Lung microvascular endothelial cell (primary cell): ENCODE measurements at regions not wholly inside any gene's neighbourhood (a gene's known extent, or its start where the extent isn't known, plus 50 kb on each side); places are given as distances from the start of the nearest gene placed in this dataset.
"Not testable (repeated sequence)": the region's sequence is repeated elsewhere in the genome, so short reads cannot be mapped to it uniquely, and the experiment has no call there.

Experiments used
- DNase-seq, 2 donors: peaks; one replicate each; pipeline versions ENCODE4 v3.0.0 to v3.0.0-alpha.2; 2010; ENCODE audit warnings: low read depth in 2 of 2

- DNase-seq: no peak
These were observed 171.6 kb upstream of the NPSR1 start for GRCh38 chr7:34486371-34486770.

DNA sequence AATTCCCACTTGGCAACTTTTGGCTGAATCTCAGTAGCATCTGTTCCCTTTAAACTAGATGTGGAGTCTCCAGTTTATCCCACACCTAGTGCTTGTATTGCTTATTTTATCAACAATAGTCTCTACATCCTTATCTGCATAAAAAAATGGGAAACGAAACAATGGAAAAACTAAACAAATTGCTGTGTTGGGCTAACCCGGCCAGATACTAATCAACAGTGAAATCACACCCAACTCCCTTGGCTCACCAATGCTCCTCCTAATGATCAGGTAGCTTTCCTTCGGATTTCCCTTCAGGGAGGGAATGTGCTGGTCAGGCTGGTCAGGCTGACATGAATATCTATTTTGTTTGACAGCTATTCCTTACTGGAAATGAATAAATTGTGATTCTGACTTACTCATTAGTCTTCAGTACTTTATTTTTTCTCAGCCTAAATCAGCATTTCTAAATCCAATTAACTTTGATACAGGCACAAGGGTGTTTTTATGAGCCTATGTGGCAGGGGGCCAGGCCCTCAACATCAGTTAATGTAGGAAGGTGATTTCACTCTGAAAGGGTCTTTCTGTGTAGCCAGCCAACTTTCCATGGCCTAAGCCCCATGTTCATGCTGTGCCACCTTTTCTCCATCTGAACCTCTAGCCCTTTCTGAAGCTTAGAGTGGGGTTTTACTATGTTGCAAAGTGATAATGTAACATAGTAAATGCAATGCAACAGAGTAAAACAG lies 170.5 kb upstream of the NPSR1 start:
- DNase-seq: no peak

GRCh38 chr7:34488766-34489165 lies 169.3 kb upstream of the NPSR1 start:
- DNase-seq: no peak

DNA sequence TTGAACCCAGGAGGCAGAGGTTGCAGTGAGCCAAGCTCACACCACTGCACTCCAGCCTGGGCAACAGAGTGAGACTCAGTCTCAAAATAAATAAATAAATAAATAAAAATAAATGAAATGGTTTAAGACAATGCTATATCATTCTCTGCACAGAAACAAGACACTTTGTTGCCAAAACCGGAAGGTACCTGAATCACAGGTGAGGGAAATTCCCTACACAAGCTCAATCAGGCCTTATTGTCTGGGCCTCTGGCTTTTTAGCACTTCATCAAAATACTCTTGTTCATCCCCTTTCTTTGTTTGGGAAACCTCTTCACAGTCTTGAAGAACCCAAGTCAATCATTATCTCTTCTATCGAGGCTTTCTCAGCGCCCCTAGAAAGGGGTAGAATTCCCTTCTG lies 166.1 kb upstream of the NPSR1 start:
- no peak for DNase-seq

DNA sequence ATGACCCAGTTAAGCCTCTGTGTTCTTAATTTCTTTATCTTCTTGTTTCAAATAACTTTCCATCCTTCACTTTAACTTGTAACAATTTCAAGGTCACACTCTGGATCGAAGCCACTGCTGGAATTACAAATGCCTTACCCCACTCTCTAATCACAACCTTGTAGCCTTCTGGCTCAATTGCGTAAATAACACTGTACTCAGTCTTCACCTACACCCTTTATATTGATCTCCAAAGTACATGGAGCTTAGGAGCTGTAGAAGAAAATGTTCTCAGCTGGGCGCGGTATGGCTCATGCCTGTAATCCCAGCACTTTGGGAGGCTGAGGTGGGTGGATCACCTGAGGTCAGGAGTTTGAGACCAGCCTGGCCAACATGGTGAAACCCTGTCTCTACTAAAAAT lies 164.3 kb upstream of the NPSR1 start:
- no peak for DNase-seq

- no peak for DNase-seq
These were observed 160.8 kb upstream of the NPSR1 start for GRCh38 chr7:34497153-34497777.

- DNase-seq: no peak
These were observed 156.9 kb upstream of the NPSR1 start for GRCh38 chr7:34501156-34501555.

DNA sequence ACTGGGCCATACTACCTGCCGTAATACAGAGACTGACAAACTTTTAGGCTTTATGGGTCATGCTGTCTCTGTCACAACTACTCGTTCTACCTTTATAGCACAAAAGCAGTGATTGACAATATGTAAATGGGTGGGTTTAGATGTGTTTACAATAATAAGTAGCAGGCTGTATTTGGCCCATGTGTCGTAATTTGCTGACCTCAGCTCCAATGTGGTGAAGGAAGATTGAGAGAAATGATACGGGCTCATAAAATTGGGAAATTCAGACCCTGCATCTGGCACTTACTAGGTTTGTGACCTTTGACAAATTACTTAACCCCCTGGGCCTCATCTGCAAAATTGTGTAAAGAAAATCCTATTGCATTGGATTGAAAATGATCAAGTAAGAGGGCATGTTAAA lies 150.8 kb upstream of the NPSR1 start:
- DNase-seq: no peak

- peak in 1 of 2 donors; percentile 4 for DNase-seq
These were observed 134.6 kb upstream of the NPSR1 start for GRCh38 chr7:34523226-34523918.

- no peak for DNase-seq
These were observed 127.8 kb upstream of the NPSR1 start for GRCh38 chr7:34530259-34530658.

DNA sequence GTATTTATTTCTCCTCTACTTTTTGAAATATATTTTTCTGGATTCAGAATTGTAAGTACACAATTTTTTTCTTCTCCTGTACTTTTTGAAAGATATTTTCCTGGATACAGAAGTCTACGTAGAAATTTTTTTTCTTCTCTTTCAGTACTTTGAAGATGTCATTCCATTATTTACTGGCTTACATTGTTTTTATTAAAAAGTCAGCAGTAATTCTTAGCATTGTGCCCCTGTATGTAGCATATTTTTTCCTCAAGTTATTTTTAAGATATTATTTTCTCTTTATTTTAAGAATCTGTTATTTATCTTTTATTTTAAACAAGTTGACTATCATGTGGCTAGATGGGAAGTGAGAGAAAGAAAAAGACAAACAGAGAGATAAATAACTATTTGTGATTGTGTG lies 119.0 kb upstream of the NPSR1 start:
- DNase-seq: no peak

GRCh38 chr7:34544621-34545020 lies 113.4 kb upstream of the NPSR1 start:
- no peak for DNase-seq

GRCh38 chr7:34550996-34551395 lies 107.0 kb upstream of the NPSR1 start:
- DNase-seq: no peak

- no peak for DNase-seq
These were observed 105.5 kb upstream of the NPSR1 start for GRCh38 chr7:34552502-34552901.

GRCh38 chr7:34558022-34558421 lies 100.0 kb upstream of the NPSR1 start:
- no peak for DNase-seq

DNA sequence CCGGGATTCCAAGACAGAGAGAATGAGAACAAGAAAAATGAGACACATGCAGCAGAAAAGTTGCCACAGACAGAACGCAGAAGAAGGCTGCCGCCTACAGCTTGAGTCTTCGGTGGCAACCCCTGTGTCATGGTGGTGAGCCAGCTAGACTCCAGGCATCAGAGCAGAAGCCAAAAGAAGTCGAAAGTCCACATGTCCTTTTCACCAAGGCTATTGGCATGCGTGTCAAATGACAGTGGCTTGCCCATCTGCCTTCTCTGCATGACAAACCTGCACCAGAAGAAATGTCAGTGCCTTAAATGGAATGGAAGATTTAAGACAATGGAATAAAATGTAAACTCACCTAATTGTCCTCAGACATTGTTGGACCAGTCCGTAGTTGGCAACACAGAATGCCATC lies 93.9 kb upstream of the NPSR1 start:
- no peak for DNase-seq

DNA sequence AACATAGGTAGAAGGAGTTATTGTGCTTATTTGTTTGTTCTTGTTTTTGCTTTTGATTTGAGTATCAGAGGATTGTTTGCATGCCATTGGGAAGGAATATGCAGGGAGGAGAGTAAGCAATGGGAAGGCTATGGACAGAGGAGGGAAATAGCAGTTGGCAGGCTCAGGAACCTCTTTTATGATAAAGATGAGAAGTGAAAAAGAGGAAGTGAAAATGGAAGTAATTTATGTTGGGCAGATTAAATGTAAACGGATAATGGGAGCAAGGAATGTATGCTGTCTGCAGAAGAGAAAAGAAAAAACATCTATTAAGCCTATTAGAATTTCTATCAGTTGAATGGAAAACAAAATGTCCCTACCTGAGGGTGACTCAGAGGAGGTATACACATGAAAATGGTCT lies 90.1 kb upstream of the NPSR1 start:
- DNase-seq: no peak

DNA sequence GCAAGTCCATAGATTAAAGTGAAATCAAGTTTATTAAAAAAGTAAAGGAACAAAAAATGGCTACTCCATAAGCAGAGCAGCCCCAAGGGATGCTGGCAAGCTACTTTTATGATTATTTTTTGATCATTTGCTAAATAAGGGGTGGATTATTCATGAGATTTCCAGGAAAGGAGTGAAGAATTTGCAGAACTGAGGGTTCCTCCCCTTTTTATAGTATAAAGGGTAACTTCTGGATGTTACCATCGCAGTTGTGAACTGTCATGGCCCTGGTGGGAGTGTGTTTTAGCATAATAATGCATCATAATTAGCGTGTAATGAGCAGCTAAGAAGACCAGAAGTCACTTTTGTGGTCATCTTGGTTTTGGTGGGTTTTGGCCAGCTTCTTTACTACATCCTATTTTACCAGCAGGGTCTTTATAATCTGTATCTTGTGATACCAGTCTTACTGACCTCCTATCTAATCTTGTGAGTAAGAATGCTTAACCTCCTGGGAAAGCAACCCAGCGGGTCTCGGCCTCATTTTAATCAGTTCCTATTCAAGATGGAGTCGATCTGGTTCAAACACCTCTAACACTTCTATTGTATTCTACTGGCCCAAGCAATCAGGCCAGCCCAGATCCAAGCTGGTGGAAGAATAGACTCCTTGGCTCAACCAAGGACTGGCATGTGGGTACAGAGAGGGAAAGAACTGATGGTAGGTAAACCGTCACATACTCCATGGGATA lies 87.9 kb upstream of the NPSR1 start:
- no peak for DNase-seq

GRCh38 chr7:34575006-34575405 lies 83.0 kb upstream of the NPSR1 start:
- DNase-seq: no peak

DNA sequence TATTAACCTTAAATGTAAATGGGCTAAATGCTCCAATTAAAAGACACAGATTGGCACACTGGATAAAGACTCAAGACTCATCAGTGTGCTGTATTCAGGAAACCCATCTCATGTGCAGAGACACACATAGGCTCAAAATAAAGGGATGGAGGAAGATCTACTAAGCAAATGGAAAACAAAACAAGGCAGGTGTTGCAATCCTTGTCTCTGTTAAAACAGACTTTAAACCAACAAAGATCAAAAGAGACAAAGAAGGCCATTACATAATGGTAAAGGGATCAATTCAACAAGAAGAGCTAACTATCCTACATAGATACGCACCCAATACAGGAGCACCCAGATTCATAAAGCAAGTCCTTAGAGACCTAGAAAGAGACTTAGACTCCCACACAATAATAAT lies 80.1 kb upstream of the NPSR1 start:
- DNase-seq: not testable (repeated sequence)

DNA sequence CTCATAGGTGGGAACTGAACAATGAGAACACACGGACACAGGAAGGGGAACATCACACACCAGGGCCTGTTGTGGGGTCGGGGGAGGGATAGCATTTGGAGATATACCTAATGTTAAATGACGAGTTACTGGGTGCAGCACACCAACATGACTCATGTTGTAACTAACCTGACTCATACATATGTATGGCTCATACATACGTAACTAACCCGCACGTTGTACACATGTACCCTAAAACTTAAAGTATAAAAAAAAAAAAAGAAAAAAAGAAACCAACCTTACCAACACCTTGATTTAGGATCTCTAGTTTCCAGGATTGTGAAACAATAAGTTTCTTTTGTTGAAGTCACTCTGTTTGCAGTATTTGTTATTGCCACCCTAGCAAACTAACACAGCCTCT lies 76.3 kb upstream of the NPSR1 start:
- DNase-seq: not testable (repeated sequence)

GRCh38 chr7:34584526-34584925 lies 73.5 kb upstream of the NPSR1 start:
- DNase-seq: no peak
